Gastrocnemius medialis (tissue), 4 donors: ENCODE measurements at regions not wholly inside any gene's neighbourhood (a gene's known extent, or its start where the extent isn't known, plus 50 kb on each side); places are given as distances from the start of the nearest gene placed in this dataset.

ENCODE experiments used
- ATAC-seq, 2 donors: fragments of 150-250 bp; one replicate each; pipeline ENCODE4 v1.9.1; 2016
- DNase-seq, 2 donors: peaks; one replicate each; pipeline ENCODE4 v3.0.0-alpha.2; 2019
- H3K27ac ChIP-seq, 4 donors: fragments of 200-600 bp; sonication (generic); 1 replicate in 1 of 4; 2 replicates in 3 of 4; pipeline ENCODE4 v1.5.1; 2016 to 2018; ENCODE audit warnings: mild to moderate bottlenecking in 2 of 4, moderate library complexity in 1 of 4
- H3K27me3 ChIP-seq, 3 donors: fragments of 200-600 bp; sonication (generic) in 2 of 3; 1 replicate in 1 of 3; 2 replicates in 2 of 3; pipeline versions ENCODE4 v1.5.1 to v1.6.0; 2016 to 2019; ENCODE audit warnings: mild to moderate bottlenecking in 1 of 3, moderate library complexity in 1 of 3
- H3K36me3 ChIP-seq, 2 donors: fragments of 200-600 bp; sonication (generic) in 1 of 2; one replicate each; pipeline ENCODE4 v1.5.1; 2017 to 2018
- H3K4me1 ChIP-seq, 2 donors: fragments of 200-600 bp; sonication (generic) in 1 of 2; one replicate each; pipeline ENCODE4 v1.5.1; 2016 to 2017; ENCODE audit warnings: mild to moderate bottlenecking in 2 of 2
- H3K4me3 ChIP-seq, 4 donors: fragments of 200-600 bp; sonication (generic) in 3 of 4; 1 replicate in 1 of 4; 2 replicates in 3 of 4; pipeline ENCODE4 v1.5.1; 2016 to 2019; ENCODE audit warnings: mild to moderate bottlenecking in 2 of 4
- H3K9me3 ChIP-seq, 3 donors: fragments of 200-600 bp; sonication (generic) in 2 of 3; 1 replicate in 1 of 3; 2 replicates in 2 of 3; pipeline ENCODE4 v1.5.1; 2016 to 2019
- CTCF ChIP-seq, 5 experiments: fragments of 450-650 bp in 3 of 5; fragments of 200-600 bp in 2 of 5; sonication (generic) in 2 of 5; IDR thresholded peaks in 4 of 5; conservative IDR thresholded peaks in 1 of 5; 1 replicate in 4 of 5; 2 replicates in 1 of 5; pipeline ENCODE4 v1.5.1; 2016 to 2019; ENCODE audit warnings: antibody characterized with exemption in 5 of 5, mild to moderate bottlenecking in 3 of 5, moderate library complexity in 3 of 5
- POLR2A ChIP-seq, 2 donors: fragments of 450-650 bp; IDR thresholded peaks; one replicate each; pipeline ENCODE4 v1.6.1; 2017; ENCODE audit warnings: antibody characterized with exemption in 2 of 2, mild to moderate bottlenecking in 2 of 2, moderate library complexity in 2 of 2
- in situ Hi-C, 4 donors: fragments of 200-750 bp; cut with MboI; loops; one replicate each; pipeline versions ENCODE4 v1.15.0 to v1.8.0; 2017; ENCODE audit warnings: low sequenced_read_pairs in 4 of 4
- intact Hi-C: fragments of 100-400 bp; cut with DNase I; formaldehyde crosslinking; loops from one replicate; pipeline ENCODE4 v1.15.1; 2023; ENCODE audit warnings: low total_unique reads

GRCh38 chr10:88092265-88092664, 228.8 kb downstream of the PTEN start:
- Histone ChIP-seq H3K4me3 (no peak overlapping the region), H3K27ac (no peak overlapping the region), H3K36me3 (no peaks in the 10 kb centered on the region), H3K27me3 (no peaks in the 10 kb centered on the region), H3K9me3 (no peaks in the 10 kb centered on the region), H3K4me1 (no peaks in the 10 kb centered on the region)
- in situ Hi-C loops (no loop called here), intact Hi-C loops (loop anchor here (5.0 kb wide), 1 partner anchor 45 kb away; no protein-coding TSS in a partner anchor)
- ATAC-seq: no peak
- DNase-seq: no peak
- TF ChIP-seq CTCF (IDR thresholded peaks at IDR 0.05 in 4 of 5, conservative IDR thresholded peaks at IDR 0.05 in 1 of 5): no peak
- TF ChIP-seq POLR2A (IDR thresholded peaks at IDR 0.05): no peak

- in situ Hi-C loops (no loop called here), intact Hi-C loops (loop anchor here (5.0 kb wide), 1 partner anchor 46 kb away; no protein-coding TSS in a partner anchor)
- DNase-seq: no peak
- TF ChIP-seq POLR2A (IDR thresholded peaks at IDR 0.05) (no peak), CTCF (IDR thresholded peaks at IDR 0.05 in 4 of 5, conservative IDR thresholded peaks at IDR 0.05 in 1 of 5) (no peak)
- H3K9me3 ChIP-seq: no peaks in the 10 kb centered on the region
- H3K27me3 ChIP-seq: no peaks in the 10 kb centered on the region
- peaks cover 0 to 4% of the 10 kb centered on the region in 2 donors for H3K4me1 ChIP-seq
- H3K4me3 ChIP-seq: no peak overlapping the region
- no peak for ATAC-seq
- H3K36me3 ChIP-seq: no peaks in the 10 kb centered on the region
- no peak overlapping the region for H3K27ac ChIP-seq
Measured at GRCh38 chr10:88092973-88093372, 229.5 kb downstream of the PTEN start.

- H3K27me3 ChIP-seq: no peaks in the 10 kb centered on the region
- no peak for TF ChIP-seq CTCF (IDR thresholded peaks at IDR 0.05 in 4 of 5, conservative IDR thresholded peaks at IDR 0.05 in 1 of 5)
- no peak for TF ChIP-seq POLR2A (IDR thresholded peaks at IDR 0.05)
- no peaks in the 10 kb centered on the region for H3K9me3 ChIP-seq
- no peak overlapping the region for H3K4me3 ChIP-seq
- H3K4me1 ChIP-seq: peaks cover 0 to 7% of the 10 kb centered on the region in 2 donors
- intact Hi-C loops: loop anchor here (5.0 kb wide), 3 partner anchors 47 to 383 kb away; partner anchors contain the start of genes KLLN and PTEN
- DNase-seq: no peak
- no peak overlapping the region for H3K27ac ChIP-seq
- no peaks in the 10 kb centered on the region for H3K36me3 ChIP-seq
- in situ Hi-C loops: no loop called here
- ATAC-seq: no peak
Measured at GRCh38 chr10:88094795-88095194, 231.4 kb downstream of the PTEN start.

- no peaks in the 10 kb centered on the region for H3K36me3 ChIP-seq
- in situ Hi-C loops: no loop called here
- no peaks in the 10 kb centered on the region for H3K9me3 ChIP-seq
- peaks cover 0 to 7% of the 10 kb centered on the region in 2 donors for H3K4me1 ChIP-seq
- no peaks in the 10 kb centered on the region for H3K27me3 ChIP-seq
- TF ChIP-seq POLR2A (IDR thresholded peaks at IDR 0.05) (no peak), CTCF (IDR thresholded peaks at IDR 0.05 in 4 of 5, conservative IDR thresholded peaks at IDR 0.05 in 1 of 5) (no peak)
- H3K4me3 ChIP-seq: no peak overlapping the region
- ATAC-seq: no peak
- intact Hi-C loops: loop anchor here (5.0 kb wide), 2 partner anchors 233 to 382 kb away; partner anchors contain the start of genes KLLN and PTEN
- DNase-seq: no peak
- H3K27ac ChIP-seq: no peak overlapping the region
Measured at GRCh38 chr10:88095223-88095721, 231.8 kb downstream of the PTEN start.
